Activated CD8-positive, alpha-beta T cell treated with anti-CD3 and anti-CD28 coated beads for 36 hours (primary cell): ENCODE measurements at regions not wholly inside any gene's neighbourhood (a gene's known extent, or its start where the extent isn't known, plus 50 kb on each side); places are given as distances from the start of the nearest gene placed in this dataset.
"Not testable (repeated sequence)": the region's sequence is repeated elsewhere in the genome, so short reads cannot be mapped to it uniquely, and the experiment has no call there.

Source experiments
- ATAC-seq: fragments of 200-7000 bp; cut with Tn5 transposase; one replicate; pipeline ENCODE4 v1.10.0; 2021; ENCODE audit warnings: mild to moderate bottlenecking, moderate library complexity
- CTCF ChIA-PET: fragments of 350-600 bp; sonication (Branson Sonifier 250); formaldehyde crosslinking; loops from one replicate; lab custom pipeline; 2021; ENCODE audit warnings: antibody characterized with exemption; lab: Charles Lee
- POLR2A ChIA-PET: fragments of 350-600 bp; sonication (Branson Sonifier 250); formaldehyde crosslinking; loops from one replicate; lab custom pipeline; 2021; ENCODE audit warnings: antibody characterized with exemption; lab: Charles Lee
- DNase-seq: peaks from one replicate; pipeline ENCODE4 v3.0.0-alpha.2; 2020
- H3K27ac Mint-ChIP-seq: one replicate; pipeline ENCODE4 v1.8.0; 2021; ENCODE audit warnings: mild to moderate bottlenecking, mixed read lengths
- H3K27me3 Mint-ChIP-seq: one replicate; pipeline ENCODE4 v1.8.0; 2021; ENCODE audit warnings: mixed read lengths
- H3K36me3 Mint-ChIP-seq: one replicate; pipeline ENCODE4 v1.8.0; 2021; ENCODE audit warnings: low read depth, mixed read lengths
- H3K4me1 Mint-ChIP-seq: one replicate; pipeline ENCODE4 v1.8.0; 2021; ENCODE audit warnings: low read depth, mixed read lengths
- H3K4me3 Mint-ChIP-seq: one replicate; pipeline ENCODE4 v1.8.0; 2021; ENCODE audit warnings: mild to moderate bottlenecking, moderate library complexity, mixed read lengths
- H3K9me3 Mint-ChIP-seq: one replicate; pipeline ENCODE4 v1.8.0; 2021; ENCODE audit warnings: mixed read lengths
- intact Hi-C: fragments of 100-400 bp; cut with micrococcal nuclease; formaldehyde crosslinking; loops from one replicate; pipeline ENCODE4 v1.10.0; 2022
- TF ChIP-seq, protein P1 (sequence below): fragments of 200-600 bp; IDR thresholded peaks from one replicate; pipeline ENCODE4 v1.8.0; 2022; ENCODE audit warnings: antibody characterized with exemption, mild to moderate bottlenecking

DNA sequence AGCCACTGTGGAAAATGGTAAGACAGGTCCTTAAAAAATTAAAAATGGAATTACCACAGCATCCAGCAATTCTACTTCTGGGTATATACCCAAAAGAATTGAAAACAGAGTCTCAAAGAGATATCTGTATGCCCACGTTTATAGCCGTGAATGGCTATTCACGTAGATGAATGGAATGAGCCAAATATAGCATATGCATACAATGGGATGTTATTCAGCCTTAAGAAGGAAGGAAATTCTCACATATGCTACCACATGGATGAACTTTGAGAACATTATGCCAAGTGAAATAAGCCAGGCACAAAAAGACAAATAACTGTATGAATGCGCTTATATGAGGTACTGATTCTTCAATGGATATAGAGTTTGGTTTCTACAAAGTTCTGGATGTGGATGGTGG is 134.5 kb upstream of the KCNE2 start:
- DNase-seq (no peak), ATAC-seq (no peak)
- TF ChIP-seq, protein P1, sequence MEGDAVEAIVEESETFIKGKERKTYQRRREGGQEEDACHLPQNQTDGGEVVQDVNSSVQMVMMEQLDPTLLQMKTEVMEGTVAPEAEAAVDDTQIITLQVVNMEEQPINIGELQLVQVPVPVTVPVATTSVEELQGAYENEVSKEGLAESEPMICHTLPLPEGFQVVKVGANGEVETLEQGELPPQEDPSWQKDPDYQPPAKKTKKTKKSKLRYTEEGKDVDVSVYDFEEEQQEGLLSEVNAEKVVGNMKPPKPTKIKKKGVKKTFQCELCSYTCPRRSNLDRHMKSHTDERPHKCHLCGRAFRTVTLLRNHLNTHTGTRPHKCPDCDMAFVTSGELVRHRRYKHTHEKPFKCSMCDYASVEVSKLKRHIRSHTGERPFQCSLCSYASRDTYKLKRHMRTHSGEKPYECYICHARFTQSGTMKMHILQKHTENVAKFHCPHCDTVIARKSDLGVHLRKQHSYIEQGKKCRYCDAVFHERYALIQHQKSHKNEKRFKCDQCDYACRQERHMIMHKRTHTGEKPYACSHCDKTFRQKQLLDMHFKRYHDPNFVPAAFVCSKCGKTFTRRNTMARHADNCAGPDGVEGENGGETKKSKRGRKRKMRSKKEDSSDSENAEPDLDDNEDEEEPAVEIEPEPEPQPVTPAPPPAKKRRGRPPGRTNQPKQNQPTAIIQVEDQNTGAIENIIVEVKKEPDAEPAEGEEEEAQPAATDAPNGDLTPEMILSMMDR = no peak
- intact Hi-C loops = no loop called here
- no peaks in the 10 kb centered on the region for H3K27me3 Mint-ChIP-seq
- no peaks in the 10 kb centered on the region for H3K36me3 Mint-ChIP-seq
- H3K9me3 Mint-ChIP-seq = no peaks in the 10 kb centered on the region
- ChIA-PET CTCF (no interaction called here), POLR2A (no interaction called here)
- peaks cover 1% of the 10 kb centered on the region for H3K4me1 Mint-ChIP-seq
- no peak overlapping the region for H3K27ac Mint-ChIP-seq
- H3K4me3 Mint-ChIP-seq = no peak overlapping the region

DNA sequence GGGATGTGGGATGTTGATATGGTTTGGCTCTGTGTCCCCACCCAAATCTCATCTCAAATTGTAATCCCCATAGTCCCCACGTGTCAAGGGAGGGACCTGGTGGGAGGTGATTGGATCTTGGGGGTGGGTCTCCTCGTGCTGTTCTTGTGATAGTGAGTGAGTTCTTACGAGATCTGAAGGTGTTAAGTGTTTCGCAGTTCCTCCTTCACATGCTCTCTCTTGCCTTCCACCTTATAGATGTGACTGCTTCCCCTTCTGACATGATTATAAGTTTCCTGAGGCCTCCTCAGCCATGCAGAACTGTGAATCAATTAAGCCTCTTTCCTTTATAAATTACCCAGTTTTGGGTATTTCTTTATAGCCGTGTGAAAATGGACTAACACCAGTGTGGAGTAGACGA is 130.1 kb upstream of the KCNE2 start:
- H3K4me1 Mint-ChIP-seq, DNase-seq, H3K9me3 Mint-ChIP-seq, H3K27ac Mint-ChIP-seq, H3K4me3 Mint-ChIP-seq, intact Hi-C loops, H3K27me3 Mint-ChIP-seq, POLR2A ChIA-PET, H3K36me3 Mint-ChIP-seq, ATAC-seq: not testable (repeated sequence)
- CTCF ChIA-PET = interaction anchor here (1.3 kb wide), 1 partner anchor 309 kb away, joined by 5 read pairs; no protein-coding TSS in a partner anchor

DNA sequence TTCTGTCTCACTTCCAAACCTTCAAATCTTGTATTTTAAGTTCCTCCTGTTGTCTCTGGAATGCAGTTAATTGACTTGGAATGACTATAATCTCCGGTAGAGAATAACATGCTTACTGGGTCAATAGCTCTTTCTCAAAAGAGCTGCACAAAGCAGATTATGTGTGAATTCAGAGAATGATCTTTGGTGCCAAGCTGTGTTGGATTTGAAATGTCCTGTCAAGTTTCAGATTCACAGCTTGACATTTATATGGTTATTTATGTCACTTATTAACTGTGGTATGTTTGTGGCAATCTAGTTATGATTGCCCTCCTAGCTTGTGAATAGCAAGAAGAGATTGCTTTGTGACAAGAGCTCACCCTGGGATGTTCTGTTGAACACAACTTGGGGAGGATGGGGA is 128.3 kb upstream of the KCNE2 start:
- ATAC-seq (no peak), DNase-seq (no peak)
- TF ChIP-seq, protein P1 = no peak
- H3K27me3 Mint-ChIP-seq = no peaks in the 10 kb centered on the region
- H3K9me3 Mint-ChIP-seq = peaks cover 2% of the 10 kb centered on the region
- ChIA-PET POLR2A (interaction anchor here (0.9 kb wide), 1 partner anchor 15 kb away, joined by 3 read pairs; no protein-coding TSS in a partner anchor), CTCF (interaction anchor here (0.9 kb wide), 1 partner anchor 311 kb away, joined by 4 read pairs; no protein-coding TSS in a partner anchor)
- H3K4me1 Mint-ChIP-seq = peaks cover 2% of the 10 kb centered on the region
- no peak overlapping the region for H3K27ac Mint-ChIP-seq
- no peak overlapping the region for H3K4me3 Mint-ChIP-seq
- intact Hi-C loops = no loop called here
- no peaks in the 10 kb centered on the region for H3K36me3 Mint-ChIP-seq

DNA sequence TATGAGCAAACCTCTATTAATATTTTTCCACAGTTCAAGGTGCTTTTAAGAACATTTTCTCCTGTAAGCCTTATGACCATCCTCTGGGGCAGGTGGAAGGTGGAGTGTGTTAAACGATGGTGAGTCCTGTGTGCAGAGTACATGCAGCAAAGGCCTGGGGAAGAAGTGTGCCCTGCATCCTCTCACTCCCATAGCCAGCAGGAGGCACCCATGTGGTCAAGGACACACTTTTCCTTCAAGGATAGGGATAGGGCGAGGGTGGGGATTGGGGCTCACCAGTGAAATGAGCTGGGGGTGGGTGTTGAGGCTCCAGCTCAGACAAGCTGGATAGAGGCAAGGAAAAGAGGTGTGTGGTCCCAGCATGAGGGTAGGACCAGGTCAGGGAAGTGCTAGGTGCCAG is 120.8 kb upstream of the KCNE2 start:
- TF ChIP-seq, protein P1 = no peak
- ChIA-PET POLR2A (no interaction called here), CTCF (interaction anchor here (0.5 to 3.7 kb wide), 2 partner anchors 161 to 319 kb away, joined by 3 to 16 read pairs; no protein-coding TSS in a partner anchor)
- Mint-ChIP-seq H3K9me3 (peaks cover 9% of the 10 kb centered on the region), H3K4me1 (no peaks in the 10 kb centered on the region), H3K36me3 (no peaks in the 10 kb centered on the region), H3K27me3 (no peaks in the 10 kb centered on the region), H3K4me3 (no peak overlapping the region), H3K27ac (no peak overlapping the region)
- DNase-seq = no peak
- ATAC-seq = no peak
- intact Hi-C loops = loop anchor here (10.0 kb wide), 1 partner anchor 318 kb away; no protein-coding TSS in a partner anchor

DNA sequence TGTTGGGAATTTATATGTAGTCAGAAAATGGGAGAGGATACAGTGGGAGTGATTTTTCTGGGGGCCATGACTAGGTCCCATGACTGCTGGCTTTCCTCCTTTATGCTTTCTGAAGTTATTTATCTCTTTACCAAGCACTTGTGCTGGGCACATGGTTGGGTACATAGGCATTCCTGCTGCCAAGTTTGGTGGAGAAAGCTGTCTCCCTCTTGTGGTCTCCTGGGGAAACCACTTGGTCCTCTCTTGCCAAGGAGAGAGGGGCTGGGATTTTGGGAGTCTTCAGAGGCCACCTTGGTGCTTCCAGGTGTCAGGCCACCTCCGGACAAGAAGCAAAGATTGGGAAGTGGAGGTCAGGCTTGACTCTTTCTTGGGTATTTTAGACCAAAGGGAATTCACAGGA is 120.2 kb upstream of the KCNE2 start:
- POLR2A ChIA-PET = no interaction called here
- Mint-ChIP-seq H3K9me3 (peaks cover 12% of the 10 kb centered on the region), H3K36me3 (no peaks in the 10 kb centered on the region), H3K4me1 (no peaks in the 10 kb centered on the region), H3K27ac (no peak overlapping the region), H3K27me3 (no peaks in the 10 kb centered on the region), H3K4me3 (no peak overlapping the region)
- TF ChIP-seq, protein P1 = peak; percentile 31
- intact Hi-C loops = loop anchor here (10.0 kb wide), 1 partner anchor 319 kb away; no protein-coding TSS in a partner anchor
- ATAC-seq (no peak), DNase-seq (peak; percentile 34)
- CTCF ChIA-PET = interaction anchor here (2.0 to 3.7 kb wide), 2 partner anchors 104 to 319 kb away, joined by 5 to 16 read pairs; no protein-coding TSS in a partner anchor
